PC-3 (cell line): ENCODE measurements at regions not wholly inside any gene's neighbourhood (a gene's known extent, or its start where the extent isn't known, plus 50 kb on each side); places are given as distances from the start of the nearest gene placed in this dataset.
"Not testable (repeated sequence)": the region's sequence is repeated elsewhere in the genome, so short reads cannot be mapped to it uniquely, and the experiment has no call there.

Source experiments
- ATAC-seq: fragments of 200-7000 bp; cut with Tn5 transposase; 2 replicates; pipeline ENCODE4 v1.9.1; 2020; ENCODE audit warnings: mild to moderate bottlenecking, moderate library complexity
- BruUV-seq: library from RNA; stranded (reverse); fragments of 400-500 nt; replicated peaks from 2 replicates; lab custom pipeline; 2021; lab: Mats Ljungman, UMichigan
- CTCF ChIA-PET: fragments of 300-600 bp; sonication (Branson Sonifier 250); formaldehyde crosslinking; loops from one replicate; lab custom pipeline; 2022; ENCODE audit warnings: antibody characterized with exemption; lab: Charles Lee
- POLR2A ChIA-PET: fragments of 300-600 bp; sonication (Branson Sonifier 250); formaldehyde crosslinking; loops from one replicate; lab custom pipeline; 2022; ENCODE audit warnings: antibody characterized with exemption; ENCODE audit not compliant: unreplicated experiment; lab: Charles Lee
- DNase-seq: peaks from one replicate; pipeline ENCODE4 v3.0.0-alpha.2; 2015
- H2AFZ ChIP-seq: fragments of 300-600 bp; sonication (generic); 2 replicates; pipeline ENCODE4 v1.6.0; 2016; ENCODE audit warnings: antibody characterized with exemption, low read length
- H3F3A ChIP-seq: fragments of 300-600 bp; sonication (generic); one replicate; pipeline ENCODE4 v1.6.0; 2017; ENCODE audit warnings: antibody characterized with exemption, low read length, control low read depth, mild to moderate bottlenecking; ENCODE audit not compliant: unreplicated experiment
- H3K27ac ChIP-seq: fragments of 300-600 bp; sonication (generic); 2 replicates; pipeline ENCODE4 v1.5.1; 2016; ENCODE audit warnings: mild to moderate bottlenecking, low read length
- H3K27me3 ChIP-seq: fragments of 300-600 bp; sonication (generic); 2 replicates; pipeline ENCODE4 v1.6.1; 2016; ENCODE audit warnings: low read length, mixed read lengths
- H3K36me3 ChIP-seq: fragments of 300-600 bp; sonication (generic); 2 replicates; pipeline ENCODE4 v1.6.1; 2016; ENCODE audit warnings: low read depth, mixed run types, low read length, mixed read lengths
- H3K4me1 ChIP-seq: fragments of 300-600 bp; sonication (generic); 2 replicates; pipeline ENCODE4 v1.5.1; 2016; ENCODE audit warnings: low read length; ENCODE audit not compliant: insufficient read depth
- H3K4me2 ChIP-seq: fragments of 300-600 bp; sonication (generic); 2 replicates; pipeline ENCODE4 v1.6.0; 2016; ENCODE audit warnings: low read length
- H3K4me3 ChIP-seq: fragments of 300-600 bp; sonication (generic); 2 replicates; pipeline ENCODE4 v1.5.1; 2016; ENCODE audit warnings: mild to moderate bottlenecking, low read length, mixed read lengths
- H3K79me2 ChIP-seq: fragments of 300-600 bp; sonication (generic); 2 replicates; pipeline ENCODE4 v1.6.1; 2017; ENCODE audit warnings: low read length, mixed read lengths
- H3K9ac ChIP-seq: fragments of 300-600 bp; sonication (generic); 2 replicates; pipeline ENCODE4 v1.6.0; 2016; ENCODE audit warnings: mild to moderate bottlenecking, low read length
- H3K9me2 ChIP-seq: fragments of 300-600 bp; sonication (generic); replicated peaks from 2 replicates; pipeline ENCODE4 v1.6.1; 2016; ENCODE audit warnings: mixed run types, low read length, mixed read lengths
- H3K9me3 ChIP-seq: fragments of 300-600 bp; sonication (generic); 2 replicates; pipeline ENCODE4 v1.6.1; 2016; ENCODE audit warnings: low read length, mixed read lengths
- H4K20me1 ChIP-seq: fragments of 300-600 bp; sonication (generic); 2 replicates; pipeline ENCODE4 v1.6.1; 2016; ENCODE audit warnings: low read length, mixed read lengths
- EZH2 ChIP-seq: fragments of 300-600 bp; sonication (generic); IDR thresholded peaks from one replicate; pipeline ENCODE4 v1.6.1; 2017; ENCODE audit warnings: antibody characterized with exemption, mild to moderate bottlenecking, low read length; ENCODE audit not compliant: unreplicated experiment
- EZH2phosphoT487 ChIP-seq: fragments of 300-600 bp; sonication (generic); IDR thresholded peaks from 2 replicates; pipeline ENCODE4 v1.6.1; 2018; ENCODE audit warnings: mild to moderate bottlenecking, antibody characterized with exemption, low read length, borderline replicate concordance
- intact Hi-C: fragments of 100-400 bp; cut with micrococcal nuclease; formaldehyde crosslinking; loops from 2 replicates; pipeline ENCODE4 v1.9.0; 2023
- TF ChIP-seq, protein P1 (sequence below): fragments of 300-600 bp; sonication (generic); conservative IDR thresholded peaks from 2 replicates; pipeline ENCODE4 v1.5.1; 2017; ENCODE audit warnings: antibody characterized with exemption, low read depth, mild to moderate bottlenecking, low read length

DNA sequence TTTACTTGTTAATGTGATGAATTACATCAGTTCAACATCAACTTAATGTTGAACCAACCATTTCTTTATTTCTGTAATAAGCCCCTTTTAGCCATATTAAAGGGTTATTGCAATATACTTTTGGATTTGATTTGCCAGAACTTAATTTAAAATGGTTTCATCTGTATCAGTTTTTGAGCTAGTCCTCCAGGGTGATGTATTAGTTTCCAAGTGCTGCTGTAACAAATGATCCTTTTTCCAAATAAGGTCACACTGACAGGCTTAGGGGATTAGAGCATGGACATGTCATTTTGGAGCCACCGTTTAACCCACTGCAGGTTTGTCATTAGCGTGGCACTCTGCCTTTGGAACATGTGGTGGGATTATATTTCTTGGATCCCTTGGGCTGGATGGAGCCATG, 244.8 kb upstream of the PLPP4 start:
- Histone ChIP-seq H3K9me3 (no peaks in the 10 kb centered on the region), H3K4me2 (no peak overlapping the region), H4K20me1 (no peaks in the 10 kb centered on the region), H3K9ac (no peak overlapping the region), H3K36me3 (no peaks in the 10 kb centered on the region), H3K4me1 (no peaks in the 10 kb centered on the region), H3K9me2 (no peaks in the 10 kb centered on the region), H3K79me2 (no peaks in the 10 kb centered on the region), H3K27ac (no peak overlapping the region), H3F3A (no peaks in the 10 kb centered on the region), H3K4me3 (no peak overlapping the region), H2AFZ (no peak overlapping the region), H3K27me3 (no peaks in the 10 kb centered on the region)
- no TSS peak for BruUV-seq
- ATAC-seq = no peak
- CTCF ChIA-PET = no interaction called here
- POLR2A ChIA-PET = no interaction called here
- TF ChIP-seq, protein P1, sequence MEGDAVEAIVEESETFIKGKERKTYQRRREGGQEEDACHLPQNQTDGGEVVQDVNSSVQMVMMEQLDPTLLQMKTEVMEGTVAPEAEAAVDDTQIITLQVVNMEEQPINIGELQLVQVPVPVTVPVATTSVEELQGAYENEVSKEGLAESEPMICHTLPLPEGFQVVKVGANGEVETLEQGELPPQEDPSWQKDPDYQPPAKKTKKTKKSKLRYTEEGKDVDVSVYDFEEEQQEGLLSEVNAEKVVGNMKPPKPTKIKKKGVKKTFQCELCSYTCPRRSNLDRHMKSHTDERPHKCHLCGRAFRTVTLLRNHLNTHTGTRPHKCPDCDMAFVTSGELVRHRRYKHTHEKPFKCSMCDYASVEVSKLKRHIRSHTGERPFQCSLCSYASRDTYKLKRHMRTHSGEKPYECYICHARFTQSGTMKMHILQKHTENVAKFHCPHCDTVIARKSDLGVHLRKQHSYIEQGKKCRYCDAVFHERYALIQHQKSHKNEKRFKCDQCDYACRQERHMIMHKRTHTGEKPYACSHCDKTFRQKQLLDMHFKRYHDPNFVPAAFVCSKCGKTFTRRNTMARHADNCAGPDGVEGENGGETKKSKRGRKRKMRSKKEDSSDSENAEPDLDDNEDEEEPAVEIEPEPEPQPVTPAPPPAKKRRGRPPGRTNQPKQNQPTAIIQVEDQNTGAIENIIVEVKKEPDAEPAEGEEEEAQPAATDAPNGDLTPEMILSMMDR = no peak
- TF ChIP-seq EZH2 = no peak
- TF ChIP-seq EZH2phosphoT487 = no peak
- no peak for DNase-seq
- intact Hi-C loops = no loop called here

DNA sequence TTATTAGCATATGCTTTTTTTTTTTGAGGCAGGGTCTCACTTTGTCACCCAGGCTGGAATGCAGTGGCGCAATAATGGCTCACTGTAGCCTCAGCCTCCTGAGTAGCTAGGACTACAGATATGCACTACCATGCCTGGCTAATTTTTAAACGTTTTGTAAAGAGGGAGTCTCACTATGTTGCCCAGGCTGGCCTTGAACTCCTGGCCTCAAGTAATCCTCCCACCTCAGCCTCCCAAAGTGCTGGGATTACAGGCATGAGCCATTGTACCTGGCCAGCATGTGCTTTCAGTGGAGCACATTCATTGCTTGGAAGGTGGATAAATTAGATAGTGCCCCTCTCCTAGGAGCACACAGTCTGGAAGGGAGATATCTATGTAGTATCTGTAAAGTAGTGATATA, 243.7 kb upstream of the PLPP4 start:
- H3K27ac ChIP-seq, CTCF ChIA-PET, H3K9me2 ChIP-seq, H3K4me1 ChIP-seq, DNase-seq, H2AFZ ChIP-seq, ATAC-seq, POLR2A ChIA-PET, H3K4me2 ChIP-seq, H3K36me3 ChIP-seq, H4K20me1 ChIP-seq, H3K9me3 ChIP-seq, H3K27me3 ChIP-seq, H3K79me2 ChIP-seq, intact Hi-C loops, BruUV-seq, H3F3A ChIP-seq, H3K9ac ChIP-seq, H3K4me3 ChIP-seq: not testable (repeated sequence)

- H3K4me3 ChIP-seq = no peak overlapping the region
Observed at GRCh38 chr10:120217736-120218135, 239.3 kb upstream of the PLPP4 start.

More at GRCh38 chr10:120217736-120218135, 239.3 kb upstream of the PLPP4 start:
- no peaks in the 10 kb centered on the region for H3K9me3 ChIP-seq
- no peaks in the 10 kb centered on the region for H3K36me3 ChIP-seq
- ATAC-seq (no peak), DNase-seq (no peak)
- H3K27ac ChIP-seq = no peak overlapping the region
- TF ChIP-seq, protein P1 = no peak
- TF ChIP-seq EZH2 (no peak), EZH2phosphoT487 (no peak)
- H3K27me3 ChIP-seq = no peaks in the 10 kb centered on the region
- no TSS peak for BruUV-seq
- H3K9me2 ChIP-seq = no peaks in the 10 kb centered on the region
- H2AFZ ChIP-seq = no peak overlapping the region
- H3K79me2 ChIP-seq = no peaks in the 10 kb centered on the region
- CTCF ChIA-PET = no interaction called here
- intact Hi-C loops = no loop called here
- no peaks in the 10 kb centered on the region for H3K4me1 ChIP-seq
- no peaks in the 10 kb centered on the region for H3F3A ChIP-seq
- H3K9ac ChIP-seq = no peak overlapping the region
- POLR2A ChIA-PET = no interaction called here
- no peak overlapping the region for H3K4me2 ChIP-seq
- no peaks in the 10 kb centered on the region for H4K20me1 ChIP-seq
